ENCODE measurements at regions not wholly inside any gene's neighbourhood (a gene's known extent, or its start where the extent isn't known, plus 50 kb on each side); places are given as distances from the start of the nearest gene placed in this dataset.

- TF ChIP-seq EZH2 (IDR thresholded peaks at IDR 0.05; ENCODE audit: borderline replicate concordance, low read depth, low read length, poor library complexity, severe bottlenecking) = no peak
- no peak for TF ChIP-seq CTCF (conservative IDR thresholded peaks at IDR 0.05; ENCODE audit: low read depth, low read length)
These were observed 734.6 kb upstream of the FAT3 start for GRCh38 chr11:91489989-91490388.
